SK-N-SH treated with all-trans-retinoic acid at 6 μM for 48 hours (cell line): ENCODE measurements at regions not wholly inside any gene's neighbourhood (a gene's known extent, or its start where the extent isn't known, plus 50 kb on each side); places are given as distances from the start of the nearest gene placed in this dataset.

Source experiments
- ATAC-seq: fragments of 200-7000 bp; cut with Tn5 transposase; 3 replicates; pipeline ENCODE4 v1.9.1; 2020; ENCODE audit warnings: mild to moderate bottlenecking, moderate library complexity
- BACH2 ChIP-seq: fragments of 250-450 bp; sonication (Bioruptor Pico); IDR thresholded peaks from 2 replicates; pipeline ENCODE4 v1.9.0; 2021; ENCODE audit warnings: mild to moderate bottlenecking, borderline replicate concordance
- CREB5 ChIP-seq: fragments of 250-450 bp; sonication (Bioruptor Pico); IDR thresholded peaks from 2 replicates; pipeline ENCODE4 v1.5.1; 2020; ENCODE audit warnings: low read depth, mild to moderate bottlenecking, moderate library complexity
- CSDC2 ChIP-seq: fragments of 250-450 bp; sonication (Bioruptor Pico); IDR thresholded peaks from 2 replicates; pipeline ENCODE4 v1.5.0; 2020; ENCODE audit warnings: mild to moderate bottlenecking, moderate library complexity
- ESRRG ChIP-seq: fragments of 250-450 bp; sonication (Bioruptor Pico); IDR thresholded peaks from 2 replicates; pipeline ENCODE4 v1.6.1; 2021; ENCODE audit warnings: mild to moderate bottlenecking
- GLIS3 ChIP-seq: fragments of 250-450 bp; sonication (Bioruptor Pico); IDR thresholded peaks from 2 replicates; pipeline ENCODE4 v1.5.0; 2020; ENCODE audit warnings: mild to moderate bottlenecking, moderate library complexity
- ISL1 ChIP-seq: fragments of 250-450 bp; sonication (Bioruptor Pico); IDR thresholded peaks from 2 replicates; pipeline ENCODE4 v2.1.2; 2022; ENCODE audit warnings: mild to moderate bottlenecking, moderate library complexity
- PATZ1 ChIP-seq: fragments of 250-450 bp; sonication (Bioruptor Pico); IDR thresholded peaks from 2 replicates; pipeline ENCODE4 v1.8.0; 2020; ENCODE audit warnings: mild to moderate bottlenecking, moderate library complexity, borderline replicate concordance
- PPARA ChIP-seq: fragments of 250-450 bp; sonication (Bioruptor Pico); IDR thresholded peaks from 2 replicates; pipeline ENCODE4 v1.5.0; 2020; ENCODE audit warnings: mild to moderate bottlenecking, borderline replicate concordance
- RARB ChIP-seq: fragments of 250-450 bp; sonication (Bioruptor Pico); IDR thresholded peaks from 2 replicates; pipeline ENCODE4 v1.8.0; 2021; ENCODE audit warnings: mild to moderate bottlenecking, moderate library complexity
- SNAI2 ChIP-seq: fragments of 250-450 bp; sonication (Bioruptor Pico); IDR thresholded peaks from 2 replicates; pipeline ENCODE4 v1.5.0; 2020; ENCODE audit warnings: mild to moderate bottlenecking, moderate library complexity
- TCF4 ChIP-seq: fragments of 250-450 bp; sonication (Bioruptor Pico); IDR thresholded peaks from 2 replicates; pipeline ENCODE4 v1.8.0; 2021; ENCODE audit warnings: mild to moderate bottlenecking, moderate library complexity, borderline replicate concordance
- TOX ChIP-seq: fragments of 250-450 bp; sonication (Bioruptor Pico); IDR thresholded peaks from 2 replicates; pipeline ENCODE4 v1.8.0; 2021; ENCODE audit warnings: mild to moderate bottlenecking, moderate library complexity, borderline replicate concordance
- ZC3H10 ChIP-seq: fragments of 250-450 bp; sonication (Bioruptor Pico); IDR thresholded peaks from 2 replicates; pipeline ENCODE4 v1.5.1; 2021; ENCODE audit warnings: mild to moderate bottlenecking, moderate library complexity
- ZFP3 ChIP-seq: fragments of 250-450 bp; sonication (Bioruptor Pico); IDR thresholded peaks from 2 replicates; pipeline ENCODE4 v1.5.0; 2020; ENCODE audit warnings: mild to moderate bottlenecking, moderate library complexity
- ZFP30 ChIP-seq: fragments of 450-650 bp; formaldehyde crosslinking; IDR thresholded peaks from 2 replicates; pipeline ENCODE4 v1.5.0; 2022; ENCODE audit warnings: mild to moderate bottlenecking, moderate library complexity
- ZNF70 ChIP-seq: fragments of 450-650 bp; formaldehyde crosslinking; IDR thresholded peaks from 2 replicates; pipeline ENCODE4 v1.5.0; 2020; ENCODE audit warnings: mild to moderate bottlenecking, moderate library complexity
- ZNF8 ChIP-seq: fragments of 450-650 bp; formaldehyde crosslinking; IDR thresholded peaks from 2 replicates; pipeline ENCODE4 v1.5.0; 2020; ENCODE audit warnings: mild to moderate bottlenecking, moderate library complexity
- TF ChIP-seq, protein P1 (sequence below): fragments of 250-450 bp; sonication (Bioruptor Pico); IDR thresholded peaks from 2 replicates; pipeline ENCODE4 v1.8.0; 2021; ENCODE audit warnings: low read depth, mild to moderate bottlenecking, moderate library complexity, borderline replicate concordance
- TF ChIP-seq, protein P2 (sequence below): fragments of 250-450 bp; sonication (Bioruptor Pico); IDR thresholded peaks from 2 replicates; pipeline ENCODE4 v1.5.0; 2020; ENCODE audit warnings: mild to moderate bottlenecking, moderate library complexity

GRCh38 chr7:118059209-118059608, 124.8 kb upstream of the LSM8 start:
- TF ChIP-seq, protein P1, sequence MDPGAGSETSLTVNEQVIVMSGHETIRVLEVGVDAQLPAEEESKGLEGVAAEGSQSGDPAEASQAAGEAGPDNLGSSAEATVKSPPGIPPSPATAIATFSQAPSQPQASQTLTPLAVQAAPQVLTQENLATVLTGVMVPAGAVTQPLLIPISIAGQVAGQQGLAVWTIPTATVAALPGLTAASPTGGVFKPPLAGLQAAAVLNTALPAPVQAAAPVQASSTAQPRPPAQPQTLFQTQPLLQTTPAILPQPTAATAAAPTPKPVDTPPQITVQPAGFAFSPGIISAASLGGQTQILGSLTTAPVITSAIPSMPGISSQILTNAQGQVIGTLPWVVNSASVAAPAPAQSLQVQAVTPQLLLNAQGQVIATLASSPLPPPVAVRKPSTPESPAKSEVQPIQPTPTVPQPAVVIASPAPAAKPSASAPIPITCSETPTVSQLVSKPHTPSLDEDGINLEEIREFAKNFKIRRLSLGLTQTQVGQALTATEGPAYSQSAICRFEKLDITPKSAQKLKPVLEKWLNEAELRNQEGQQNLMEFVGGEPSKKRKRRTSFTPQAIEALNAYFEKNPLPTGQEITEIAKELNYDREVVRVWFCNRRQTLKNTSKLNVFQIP (CRISPR knock-in tag): no peak
- TF ChIP-seq ESRRG: no peak
- no peak for TF ChIP-seq ZFP30 (CRISPR knock-in tag)
- TF ChIP-seq PATZ1 (CRISPR knock-in tag): no peak
- TF ChIP-seq PPARA (CRISPR knock-in tag): no peak
- no peak for TF ChIP-seq ZNF8 (CRISPR knock-in tag)
- no peak for TF ChIP-seq GLIS3 (CRISPR knock-in tag)
- no peak for TF ChIP-seq ZFP3
- no peak for TF ChIP-seq RARB (CRISPR knock-in tag)
- TF ChIP-seq, protein P2, sequence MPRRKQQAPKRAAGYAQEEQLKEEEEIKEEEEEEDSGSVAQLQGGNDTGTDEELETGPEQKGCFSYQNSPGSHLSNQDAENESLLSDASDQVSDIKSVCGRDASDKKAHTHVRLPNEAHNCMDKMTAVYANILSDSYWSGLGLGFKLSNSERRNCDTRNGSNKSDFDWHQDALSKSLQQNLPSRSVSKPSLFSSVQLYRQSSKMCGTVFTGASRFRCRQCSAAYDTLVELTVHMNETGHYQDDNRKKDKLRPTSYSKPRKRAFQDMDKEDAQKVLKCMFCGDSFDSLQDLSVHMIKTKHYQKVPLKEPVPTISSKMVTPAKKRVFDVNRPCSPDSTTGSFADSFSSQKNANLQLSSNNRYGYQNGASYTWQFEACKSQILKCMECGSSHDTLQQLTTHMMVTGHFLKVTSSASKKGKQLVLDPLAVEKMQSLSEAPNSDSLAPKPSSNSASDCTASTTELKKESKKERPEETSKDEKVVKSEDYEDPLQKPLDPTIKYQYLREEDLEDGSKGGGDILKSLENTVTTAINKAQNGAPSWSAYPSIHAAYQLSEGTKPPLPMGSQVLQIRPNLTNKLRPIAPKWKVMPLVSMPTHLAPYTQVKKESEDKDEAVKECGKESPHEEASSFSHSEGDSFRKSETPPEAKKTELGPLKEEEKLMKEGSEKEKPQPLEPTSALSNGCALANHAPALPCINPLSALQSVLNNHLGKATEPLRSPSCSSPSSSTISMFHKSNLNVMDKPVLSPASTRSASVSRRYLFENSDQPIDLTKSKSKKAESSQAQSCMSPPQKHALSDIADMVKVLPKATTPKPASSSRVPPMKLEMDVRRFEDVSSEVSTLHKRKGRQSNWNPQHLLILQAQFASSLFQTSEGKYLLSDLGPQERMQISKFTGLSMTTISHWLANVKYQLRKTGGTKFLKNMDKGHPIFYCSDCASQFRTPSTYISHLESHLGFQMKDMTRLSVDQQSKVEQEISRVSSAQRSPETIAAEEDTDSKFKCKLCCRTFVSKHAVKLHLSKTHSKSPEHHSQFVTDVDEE (CRISPR knock-in tag): no peak
- no peak for TF ChIP-seq CSDC2
- no peak for TF ChIP-seq SNAI2
- TF ChIP-seq TCF4 (CRISPR knock-in tag): no peak
- TF ChIP-seq ZC3H10 (CRISPR knock-in tag): no peak
- TF ChIP-seq CREB5 (CRISPR knock-in tag): no peak
- no peak for TF ChIP-seq ZNF70
- no peak for TF ChIP-seq ISL1
- ATAC-seq: no peak

- ATAC-seq: no peak
- TF ChIP-seq ZFP3 (no peak), BACH2 (CRISPR knock-in tag) (no peak), TOX (no peak), PPARA (CRISPR knock-in tag) (no peak), PATZ1 (CRISPR knock-in tag) (no peak)
- TF ChIP-seq, protein P2 (CRISPR knock-in tag): no peak
Observed at GRCh38 chr7:118060692-118061091, 123.3 kb upstream of the LSM8 start.
